ENCODE measurements at regions not wholly inside any gene's neighbourhood (a gene's known extent, or its start where the extent isn't known, plus 50 kb on each side); places are given as distances from the start of the nearest gene placed in this dataset.

DNA sequence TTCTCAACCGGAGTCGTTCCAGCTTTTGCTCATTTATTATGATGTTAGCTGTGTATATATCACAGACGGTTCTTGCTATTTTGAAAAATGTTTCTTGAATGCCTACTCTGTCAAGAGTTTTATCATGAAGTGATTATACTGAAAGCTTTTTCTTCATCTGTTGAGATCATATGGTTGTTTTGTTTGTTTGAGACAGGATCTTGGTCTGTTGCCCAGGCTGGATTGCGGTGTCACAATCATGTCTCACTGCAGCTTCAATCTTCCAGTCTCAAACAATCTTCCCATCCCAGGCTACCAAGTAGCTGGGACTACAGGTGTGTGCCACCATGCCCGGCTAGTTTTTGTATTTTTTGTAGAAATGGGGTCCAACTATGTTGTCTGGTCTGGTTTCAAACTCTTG, 112.8 kb downstream of the DDX3Y start:
- Histone ChIP-seq H4K5ac (ENCODE audit: insufficient read length, low read depth, low read length) (no peak overlapping the region), H3K9me3 (ENCODE audit: insufficient read depth in 2 of 2, low read depth in 1 of 2, low read length in 1 of 2) (no peaks in the 10 kb centered on the region), H4K20me1 (replicated peaks in 1 of 2; ENCODE audit: control insufficient read depth in 1 of 2, insufficient read depth in 2 of 2, low read length in 2 of 2) (no peaks in the 10 kb centered on the region), H3K4me3 (ENCODE audit: extremely low read depth in 1 of 4, insufficient read depth in 2 of 4, low read depth in 3 of 4, low read length in 4 of 4) (no peak overlapping the region), H2AK5ac (ENCODE audit: low read depth, low read length) (no peak overlapping the region), H2BK12ac (ENCODE audit: low read depth, low read length) (no peak overlapping the region), H2BK20ac (ENCODE audit: low read length) (no peak overlapping the region), H3K9ac (replicated peaks in 1 of 4; ENCODE audit: extremely low read depth in 1 of 4, low read depth in 3 of 4, low read length in 3 of 4) (no peak overlapping the region), H2BK15ac (ENCODE audit: low read length) (no peak overlapping the region), H3K79me2 (ENCODE audit: control insufficient read depth in 1 of 2, insufficient read depth in 2 of 2, low read length in 2 of 2) (no peaks in the 10 kb centered on the region), H2BK120ac (replicated peaks; ENCODE audit: low read depth, low read length) (no peak overlapping the region), H4K91ac (replicated peaks; ENCODE audit: insufficient read length, low read length) (no peak overlapping the region), H3K79me1 (ENCODE audit: low read depth, low read length) (no peaks in the 10 kb centered on the region), H2AFZ (ENCODE audit: low read length) (no peak overlapping the region), H3K4me1 (replicated peaks in 1 of 4; ENCODE audit: control insufficient read depth in 3 of 4, insufficient read depth in 4 of 4, low read length in 3 of 4) (no peaks in the 10 kb centered on the region), H2BK5ac (ENCODE audit: low read depth, low read length) (no peak overlapping the region), H3K36me3 (ENCODE audit: control insufficient read depth in 2 of 4, insufficient read depth in 4 of 4, low read length in 3 of 4) (no peaks in the 10 kb centered on the region), H3K27me3 (replicated peaks in 1 of 4; ENCODE audit: control insufficient read depth in 3 of 4, extremely low read depth in 1 of 4, insufficient read depth in 3 of 4, low read length in 3 of 4) (no peaks in the 10 kb centered on the region), H3K18ac (ENCODE audit: extremely low read depth, low read length) (no peak overlapping the region), H3K23ac (ENCODE audit: insufficient read length) (no peak overlapping the region), H4K8ac (ENCODE audit: extremely low read depth, insufficient read depth, low read length) (no peak overlapping the region), H3K4ac (replicated peaks; ENCODE audit: insufficient read length, low read depth, low read length) (no peak overlapping the region), H3K56ac (replicated peaks; ENCODE audit: insufficient read length, low read depth, low read length) (no peak overlapping the region), H3K27ac (ENCODE audit: low read depth, low read length) (no peak overlapping the region), H3K23me2 (ENCODE audit: low read depth, low read length) (no peaks in the 10 kb centered on the region), H3K4me2 (ENCODE audit: insufficient read depth in 1 of 2, low read depth in 2 of 2, low read length in 2 of 2) (no peak overlapping the region), H3K14ac (ENCODE audit: insufficient read length) (no peak overlapping the region)
- POLR2A ChIA-PET (ENCODE audit: partially characterized antibody), result no interaction called here
- CTCF ChIA-PET (ENCODE audit: partially characterized antibody), result no interaction called here
- DNase-seq (ENCODE audit: low read depth in 1 of 2, low spot score in 2 of 2) (no peak), FAIRE-seq (no peak)
- TF ChIP-seq RAD21 (IDR thresholded peaks at IDR 0.05 in 1 of 2, conservative IDR thresholded peaks at IDR 0.05 in 1 of 2; ENCODE audit: low read depth in 2 of 2, low read length in 2 of 2), result no peak
- TF ChIP-seq SP2 (IDR thresholded peaks at IDR 0.05; ENCODE audit: low read length), result no peak
- TF ChIP-seq NRF1 (IDR thresholded peaks at IDR 0.05; ENCODE audit: low read depth, low read length), result no peak
- no peak for TF ChIP-seq JUN (IDR thresholded peaks at IDR 0.05; ENCODE audit: low read depth, low read length)
- 93% methylated on average over 5 of the region's 5 CpGs; no CpG with 5 or more reads in 1 of the 2 experiments for WGBS, 2 experiments (ENCODE audit: extremely low coverage in 1 of 2, insufficient coverage in 1 of 2, insufficient read length in 1 of 2, insufficient replicate concordance in 2 of 2, low coverage in 1 of 2, low lambda C conversion rate in 2 of 2, missing lambda C conversion rate in 1 of 2)
